HL-60 (cell line): ENCODE measurements at regions not wholly inside any gene's neighbourhood (a gene's known extent, or its start where the extent isn't known, plus 50 kb on each side); places are given as distances from the start of the nearest gene placed in this dataset.

Source experiments
- DNase-seq, 2 experiments: peaks; one replicate each; pipeline ENCODE4 v3.0.0-alpha.2; 2010 to 2020; ENCODE audit warnings: low read depth in 1 of 2, low spot score in 1 of 2
- H3K27ac ChIP-seq: fragments of 250-450 bp; sonication (Bioruptor Pico); replicated peaks from 2 replicates; pipeline ENCODE4 v1.5.1; 2020; ENCODE audit warnings: mild to moderate bottlenecking, moderate library complexity
- H3K27me3 ChIP-seq: fragments of 250-450 bp; sonication (Bioruptor Pico); 2 replicates; pipeline ENCODE4 v1.5.1; 2021; ENCODE audit warnings: mild to moderate bottlenecking, moderate library complexity; ENCODE audit not compliant: insufficient read depth, poor library complexity, severe bottlenecking
- H3K4me3 ChIP-seq: replicated peaks from 2 replicates; pipeline ENCODE4 v1.5.1; 2011; ENCODE audit warnings: mild to moderate bottlenecking, control low read depth, low read length; ENCODE audit not compliant: insufficient read depth
- GABPA ChIP-seq: IDR thresholded peaks from 2 replicates; pipeline ENCODE4 v1.6.1; 2012; ENCODE audit warnings: low read depth
- POLR2AphosphoS5 ChIP-seq: IDR thresholded peaks from 2 replicates; pipeline ENCODE4 v1.6.1; 2012; ENCODE audit warnings: low read depth
- SPI1 ChIP-seq: IDR thresholded peaks from 2 replicates; pipeline ENCODE4 v1.6.1; 2012; ENCODE audit warnings: low read depth, mild to moderate bottlenecking, borderline replicate concordance
- TF ChIP-seq, protein P1 (sequence below): IDR thresholded peaks from 2 replicates; pipeline ENCODE4 v1.6.1; 2012; ENCODE audit warnings: low read depth; ENCODE audit not compliant: insufficient replicate concordance
- TF ChIP-seq, protein P2 (sequence below): IDR thresholded peaks from one replicate; pipeline ENCODE4 v1.5.1; 2011; ENCODE audit warnings: low read length, control low read depth, inconsistent platforms; ENCODE audit not compliant: insufficient read depth

DNA sequence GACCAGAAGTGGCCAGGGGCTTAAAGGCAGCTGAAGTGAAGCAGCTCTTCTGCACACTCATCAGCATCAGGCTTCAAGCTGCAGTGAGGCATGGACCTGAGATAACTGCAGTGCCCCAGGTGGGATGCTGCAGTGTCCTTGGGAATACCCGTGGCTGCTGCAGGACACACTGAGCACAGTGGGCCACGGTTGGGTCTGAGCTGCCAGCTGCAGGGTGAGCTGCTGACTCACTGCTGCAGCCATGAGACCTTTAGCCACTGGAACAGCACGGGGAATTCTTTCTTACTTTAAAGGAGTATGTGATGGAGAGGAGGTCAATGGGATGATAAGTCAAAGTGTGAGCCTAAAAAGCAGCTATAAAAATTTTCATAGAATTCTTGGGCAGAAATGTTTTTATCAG is 102.1 kb downstream of the XCL2 start:
- no peak for DNase-seq
- Histone ChIP-seq H3K27ac (no peak overlapping the region), H3K27me3 (no peaks in the 10 kb centered on the region), H3K4me3 (no peak overlapping the region)
- TF ChIP-seq, protein P1, sequence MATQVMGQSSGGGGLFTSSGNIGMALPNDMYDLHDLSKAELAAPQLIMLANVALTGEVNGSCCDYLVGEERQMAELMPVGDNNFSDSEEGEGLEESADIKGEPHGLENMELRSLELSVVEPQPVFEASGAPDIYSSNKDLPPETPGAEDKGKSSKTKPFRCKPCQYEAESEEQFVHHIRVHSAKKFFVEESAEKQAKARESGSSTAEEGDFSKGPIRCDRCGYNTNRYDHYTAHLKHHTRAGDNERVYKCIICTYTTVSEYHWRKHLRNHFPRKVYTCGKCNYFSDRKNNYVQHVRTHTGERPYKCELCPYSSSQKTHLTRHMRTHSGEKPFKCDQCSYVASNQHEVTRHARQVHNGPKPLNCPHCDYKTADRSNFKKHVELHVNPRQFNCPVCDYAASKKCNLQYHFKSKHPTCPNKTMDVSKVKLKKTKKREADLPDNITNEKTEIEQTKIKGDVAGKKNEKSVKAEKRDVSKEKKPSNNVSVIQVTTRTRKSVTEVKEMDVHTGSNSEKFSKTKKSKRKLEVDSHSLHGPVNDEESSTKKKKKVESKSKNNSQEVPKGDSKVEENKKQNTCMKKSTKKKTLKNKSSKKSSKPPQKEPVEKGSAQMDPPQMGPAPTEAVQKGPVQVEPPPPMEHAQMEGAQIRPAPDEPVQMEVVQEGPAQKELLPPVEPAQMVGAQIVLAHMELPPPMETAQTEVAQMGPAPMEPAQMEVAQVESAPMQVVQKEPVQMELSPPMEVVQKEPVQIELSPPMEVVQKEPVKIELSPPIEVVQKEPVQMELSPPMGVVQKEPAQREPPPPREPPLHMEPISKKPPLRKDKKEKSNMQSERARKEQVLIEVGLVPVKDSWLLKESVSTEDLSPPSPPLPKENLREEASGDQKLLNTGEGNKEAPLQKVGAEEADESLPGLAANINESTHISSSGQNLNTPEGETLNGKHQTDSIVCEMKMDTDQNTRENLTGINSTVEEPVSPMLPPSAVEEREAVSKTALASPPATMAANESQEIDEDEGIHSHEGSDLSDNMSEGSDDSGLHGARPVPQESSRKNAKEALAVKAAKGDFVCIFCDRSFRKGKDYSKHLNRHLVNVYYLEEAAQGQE, result no peak
- TF ChIP-seq GABPA (no peak), SPI1 (no peak), POLR2AphosphoS5 (no peak)
- TF ChIP-seq, protein P2, sequence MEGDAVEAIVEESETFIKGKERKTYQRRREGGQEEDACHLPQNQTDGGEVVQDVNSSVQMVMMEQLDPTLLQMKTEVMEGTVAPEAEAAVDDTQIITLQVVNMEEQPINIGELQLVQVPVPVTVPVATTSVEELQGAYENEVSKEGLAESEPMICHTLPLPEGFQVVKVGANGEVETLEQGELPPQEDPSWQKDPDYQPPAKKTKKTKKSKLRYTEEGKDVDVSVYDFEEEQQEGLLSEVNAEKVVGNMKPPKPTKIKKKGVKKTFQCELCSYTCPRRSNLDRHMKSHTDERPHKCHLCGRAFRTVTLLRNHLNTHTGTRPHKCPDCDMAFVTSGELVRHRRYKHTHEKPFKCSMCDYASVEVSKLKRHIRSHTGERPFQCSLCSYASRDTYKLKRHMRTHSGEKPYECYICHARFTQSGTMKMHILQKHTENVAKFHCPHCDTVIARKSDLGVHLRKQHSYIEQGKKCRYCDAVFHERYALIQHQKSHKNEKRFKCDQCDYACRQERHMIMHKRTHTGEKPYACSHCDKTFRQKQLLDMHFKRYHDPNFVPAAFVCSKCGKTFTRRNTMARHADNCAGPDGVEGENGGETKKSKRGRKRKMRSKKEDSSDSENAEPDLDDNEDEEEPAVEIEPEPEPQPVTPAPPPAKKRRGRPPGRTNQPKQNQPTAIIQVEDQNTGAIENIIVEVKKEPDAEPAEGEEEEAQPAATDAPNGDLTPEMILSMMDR, result no peak

DNA sequence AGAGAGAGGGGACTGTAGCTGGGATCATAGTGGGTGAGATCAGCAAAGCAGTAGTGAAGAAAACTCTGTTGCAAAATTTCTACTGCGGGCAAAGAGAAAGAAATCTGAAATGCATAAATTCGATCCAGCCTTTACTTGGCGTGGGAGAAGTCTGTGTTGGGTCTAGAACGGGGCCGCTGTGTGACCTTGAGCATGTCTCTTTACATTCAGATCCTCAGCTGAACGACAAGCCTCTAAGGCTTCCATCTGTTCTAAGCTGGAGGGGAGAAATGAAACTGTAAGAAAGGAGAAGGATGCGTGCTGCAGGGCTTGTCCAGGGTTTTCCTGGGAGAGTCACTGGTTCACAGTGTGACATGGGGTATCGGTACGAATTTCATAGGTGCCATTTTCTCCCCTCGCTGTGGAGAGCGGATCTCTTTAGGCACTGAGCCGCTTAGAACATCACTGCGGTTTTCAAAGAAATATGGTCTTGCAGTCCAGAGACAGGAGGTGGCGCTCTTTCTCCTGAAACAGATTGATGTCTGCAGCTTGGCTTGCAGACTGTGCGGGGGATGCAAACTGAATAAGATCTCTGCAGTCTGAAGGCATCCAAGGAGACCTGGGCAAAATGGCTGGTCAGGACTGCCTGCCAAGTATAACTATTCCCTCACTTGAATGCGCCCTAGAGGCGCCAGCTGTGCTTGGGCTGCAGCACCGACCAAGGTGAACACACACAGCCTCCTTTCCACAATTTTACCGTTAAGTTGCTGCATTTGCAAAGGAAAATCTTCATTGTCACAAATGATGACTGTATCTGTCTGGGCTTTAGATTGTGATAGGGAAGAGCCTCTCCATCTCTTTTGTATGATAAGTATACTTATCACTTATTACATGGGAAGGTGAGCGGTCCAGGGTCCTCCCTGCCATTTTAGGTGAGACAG is 104.1 kb downstream of the XCL2 start:
- no peaks in the 10 kb centered on the region for H3K27me3 ChIP-seq
- no peak overlapping the region for H3K27ac ChIP-seq
- peak; percentile 63 to 88 for DNase-seq
- TF ChIP-seq SPI1, result no peak
- TF ChIP-seq, protein P2, result peak; percentile 80
- H3K4me3 ChIP-seq, result peak overlapping the region; percentile 15; the same call in 1 of the 2 replicates

DNA sequence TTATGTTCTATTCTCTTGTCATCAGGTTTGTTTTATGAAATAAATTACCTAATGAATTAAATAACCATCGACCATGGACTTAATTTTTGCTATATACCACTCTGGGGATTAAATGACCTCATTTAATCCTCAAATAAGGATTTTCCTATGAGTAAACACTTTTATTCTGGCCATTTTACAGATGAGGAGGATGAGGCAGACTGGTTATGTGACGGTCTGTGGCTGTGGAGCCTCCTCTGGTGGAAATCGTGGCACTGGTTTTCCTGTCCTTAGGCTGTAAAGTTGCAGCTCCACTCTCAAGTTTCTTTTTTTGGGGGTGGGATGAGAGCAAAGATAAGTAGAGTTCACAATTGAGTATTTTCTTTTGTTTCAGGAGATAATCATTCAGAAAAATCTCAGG is 105.2 kb downstream of the XCL2 start:
- DNase-seq, result no peak
- TF ChIP-seq GABPA, result no peak
- TF ChIP-seq SPI1, result no peak
- TF ChIP-seq POLR2AphosphoS5, result no peak
- TF ChIP-seq, protein P1, result no peak
- TF ChIP-seq, protein P2, result no peak
- H3K4me3 ChIP-seq, result no peak overlapping the region
- H3K27me3 ChIP-seq, result no peaks in the 10 kb centered on the region
- H3K27ac ChIP-seq, result no peak overlapping the region

DNA sequence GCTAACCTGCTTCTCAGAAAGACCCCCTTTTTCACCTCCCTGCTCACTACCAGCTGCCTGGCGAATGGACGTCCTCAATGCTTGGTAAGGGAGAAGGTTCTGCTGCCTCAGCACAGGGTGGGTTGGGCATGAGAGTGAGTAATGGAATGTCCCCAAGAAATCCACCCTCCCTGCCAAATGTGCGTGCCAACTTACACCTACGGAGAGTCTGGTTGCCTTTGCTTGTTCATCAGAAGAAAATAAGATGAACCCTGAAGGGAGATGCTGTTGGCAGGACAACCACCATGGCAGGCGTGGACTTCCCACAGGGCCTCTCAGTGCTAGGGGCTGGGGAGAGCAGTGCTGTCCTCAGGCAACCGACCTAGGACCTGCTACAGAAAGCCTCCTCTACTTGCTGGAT is 106.0 kb downstream of the XCL2 start:
- no peak for DNase-seq
- Histone ChIP-seq H3K27ac (no peak overlapping the region), H3K27me3 (no peaks in the 10 kb centered on the region), H3K4me3 (no peak overlapping the region)
- TF ChIP-seq, protein P2, result no peak
- no peak for TF ChIP-seq SPI1
